ENCODE measurements at regions not wholly inside any gene's neighbourhood (a gene's known extent, or its start where the extent isn't known, plus 50 kb on each side); places are given as distances from the start of the nearest gene placed in this dataset.

- Histone ChIP-seq H3K4me3 (no peak overlapping the region), H3K36me3 (replicated peaks in 1 of 2; ENCODE audit: insufficient read depth in 1 of 2, low read depth in 2 of 2) (no peaks in the 10 kb centered on the region), H3K4me1 (no peaks in the 10 kb centered on the region), H3K27me3 (no peaks in the 10 kb centered on the region), H3K9me3 (no peaks in the 10 kb centered on the region), H3K27ac (no peak overlapping the region)
- no peak for ATAC-seq
- no peak for DNase-seq
- intact Hi-C loops (cut with DNase I), result no loop called here
- TF ChIP-seq POLR2A (IDR thresholded peaks at IDR 0.05) (no peak), CTCF (IDR thresholded peaks at IDR 0.05) (no peak)
- 77 to 84% methylated on average over 4 of the region's 4 CpGs for WGBS, 2 donors
Observed at GRCh38 chr1:96334236-96334557, 387.4 kb upstream of the PTBP2 start.

GRCh38 chr1:96338622-96339021, 383.0 kb upstream of the PTBP2 start:
- no peaks in the 10 kb centered on the region for H3K4me1 ChIP-seq
- ATAC-seq (no peak), DNase-seq (no peak)
- H3K9me3 ChIP-seq, result no peaks in the 10 kb centered on the region
- no peak overlapping the region for H3K4me3 ChIP-seq
- no peak overlapping the region for H3K27ac ChIP-seq
- no peak for TF ChIP-seq POLR2A (IDR thresholded peaks at IDR 0.05)
- TF ChIP-seq CTCF (IDR thresholded peaks at IDR 0.05), result no peak
- WGBS, 2 donors, result 42 to 49% methylated on average over 2 of the region's 2 CpGs
- intact Hi-C loops (cut with DNase I), result no loop called here
- H3K27me3 ChIP-seq, result no peaks in the 10 kb centered on the region
- no peaks in the 10 kb centered on the region for H3K36me3 ChIP-seq (replicated peaks in 1 of 2; ENCODE audit: insufficient read depth in 1 of 2, low read depth in 2 of 2)

GRCh38 chr1:96340686-96341085, 380.9 kb upstream of the PTBP2 start:
- ATAC-seq, result no peak
- no peak for TF ChIP-seq POLR2A (IDR thresholded peaks at IDR 0.05)
- TF ChIP-seq CTCF (IDR thresholded peaks at IDR 0.05), result no peak
- intact Hi-C loops (cut with DNase I), result no loop called here

GRCh38 chr1:96346719-96347118, 374.9 kb upstream of the PTBP2 start:
- intact Hi-C loops (cut with DNase I), result no loop called here
- Histone ChIP-seq H3K4me1 (no peaks in the 10 kb centered on the region), H3K9me3 (no peaks in the 10 kb centered on the region), H3K36me3 (replicated peaks in 1 of 2; ENCODE audit: insufficient read depth in 1 of 2, low read depth in 2 of 2) (no peaks in the 10 kb centered on the region), H3K27me3 (no peaks in the 10 kb centered on the region), H3K4me3 (no peak overlapping the region), H3K27ac (no peak overlapping the region)
- DNase-seq (no peak), ATAC-seq (no peak)
- TF ChIP-seq CTCF (IDR thresholded peaks at IDR 0.05), result no peak
- TF ChIP-seq POLR2A (IDR thresholded peaks at IDR 0.05), result no peak

More at GRCh38 chr1:96340686-96341085, 380.9 kb upstream of the PTBP2 start:
- Histone ChIP-seq H3K4me3 (no peak overlapping the region), H3K36me3 (replicated peaks in 1 of 2; ENCODE audit: insufficient read depth in 1 of 2, low read depth in 2 of 2) (no peaks in the 10 kb centered on the region), H3K27me3 (no peaks in the 10 kb centered on the region), H3K9me3 (no peaks in the 10 kb centered on the region), H3K4me1 (no peaks in the 10 kb centered on the region), H3K27ac (no peak overlapping the region)
- no peak for DNase-seq

- no peaks in the 10 kb centered on the region for H3K36me3 ChIP-seq (replicated peaks in 1 of 2; ENCODE audit: insufficient read depth in 1 of 2, low read depth in 2 of 2)
- TF ChIP-seq CTCF (IDR thresholded peaks at IDR 0.05), result no peak
- no peak for DNase-seq
- no peak overlapping the region for H3K27ac ChIP-seq
- H3K4me3 ChIP-seq, result no peak overlapping the region
- WGBS, 2 donors, result 57 to 87% methylated on average over 4 of the region's 4 CpGs
- no peaks in the 10 kb centered on the region for H3K9me3 ChIP-seq
- H3K27me3 ChIP-seq, result no peaks in the 10 kb centered on the region
- intact Hi-C loops (cut with DNase I), result no loop called here
- H3K4me1 ChIP-seq, result no peaks in the 10 kb centered on the region
- no peak for ATAC-seq
Observed at GRCh38 chr1:96349896-96350295, 371.7 kb upstream of the PTBP2 start.
